ENCODE measurements at regions not wholly inside any gene's neighbourhood (a gene's known extent, or its start where the extent isn't known, plus 50 kb on each side); places are given as distances from the start of the nearest gene placed in this dataset.

DNA sequence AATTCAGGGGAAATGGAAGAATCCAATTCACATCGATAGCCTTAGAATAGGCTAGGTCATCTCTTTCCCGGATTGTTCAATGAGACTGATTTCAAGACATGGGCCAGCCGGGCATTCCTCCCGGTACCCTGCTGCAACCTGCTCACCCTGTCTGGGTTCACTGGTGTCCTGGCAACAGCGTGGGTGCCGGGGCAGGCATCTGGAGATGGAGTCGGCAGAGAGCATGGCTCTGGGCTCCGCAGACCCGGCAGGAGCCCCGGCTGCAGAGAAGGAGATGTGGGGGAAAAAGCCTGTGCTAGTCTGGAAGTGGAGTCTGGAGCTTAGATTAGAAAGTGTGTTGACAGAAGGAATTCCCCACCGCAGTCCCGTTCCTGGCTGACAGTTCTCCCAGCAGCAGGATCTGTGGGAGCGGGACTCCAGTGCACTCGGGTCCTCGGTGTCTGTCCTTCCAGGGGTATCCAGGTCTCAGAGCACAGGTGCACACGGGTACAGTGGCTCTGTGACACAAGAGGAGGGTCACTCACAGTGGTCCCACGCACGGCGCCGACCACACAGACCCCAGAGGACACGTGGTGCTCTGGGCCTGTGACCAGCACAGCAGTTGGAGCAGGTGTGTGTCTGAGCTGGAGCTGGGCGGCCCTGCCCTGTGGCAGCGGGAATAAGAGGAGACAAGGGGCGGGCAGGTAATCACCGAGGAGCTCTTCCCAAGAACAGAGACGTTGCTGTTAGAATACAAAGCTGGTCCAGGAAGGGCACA is 65.7 kb upstream of the PITRM1 start:
- DNase-seq (no peak), ATAC-seq (no peak)
- TF ChIP-seq POLR2A (IDR thresholded peaks at IDR 0.05), result no peak
- TF ChIP-seq, protein P1, sequence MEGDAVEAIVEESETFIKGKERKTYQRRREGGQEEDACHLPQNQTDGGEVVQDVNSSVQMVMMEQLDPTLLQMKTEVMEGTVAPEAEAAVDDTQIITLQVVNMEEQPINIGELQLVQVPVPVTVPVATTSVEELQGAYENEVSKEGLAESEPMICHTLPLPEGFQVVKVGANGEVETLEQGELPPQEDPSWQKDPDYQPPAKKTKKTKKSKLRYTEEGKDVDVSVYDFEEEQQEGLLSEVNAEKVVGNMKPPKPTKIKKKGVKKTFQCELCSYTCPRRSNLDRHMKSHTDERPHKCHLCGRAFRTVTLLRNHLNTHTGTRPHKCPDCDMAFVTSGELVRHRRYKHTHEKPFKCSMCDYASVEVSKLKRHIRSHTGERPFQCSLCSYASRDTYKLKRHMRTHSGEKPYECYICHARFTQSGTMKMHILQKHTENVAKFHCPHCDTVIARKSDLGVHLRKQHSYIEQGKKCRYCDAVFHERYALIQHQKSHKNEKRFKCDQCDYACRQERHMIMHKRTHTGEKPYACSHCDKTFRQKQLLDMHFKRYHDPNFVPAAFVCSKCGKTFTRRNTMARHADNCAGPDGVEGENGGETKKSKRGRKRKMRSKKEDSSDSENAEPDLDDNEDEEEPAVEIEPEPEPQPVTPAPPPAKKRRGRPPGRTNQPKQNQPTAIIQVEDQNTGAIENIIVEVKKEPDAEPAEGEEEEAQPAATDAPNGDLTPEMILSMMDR (IDR thresholded peaks at IDR 0.05), result no peak
- Histone ChIP-seq H3K4me3 (no peak overlapping the region), H3K4me1 (peaks cover 0 to 10% (median 3%) of the 10 kb centered on the region in 12 donors), H3K36me3 (no peaks in the 10 kb centered on the region), H3K27me3 (no peaks in the 10 kb centered on the region), H3K9me3 (no peaks in the 10 kb centered on the region), H3K27ac (no peak overlapping the region)
- intact Hi-C loops (cut with DNase I), result loop anchor here (2.0 to 10.0 kb wide), 16 partner anchors 539 to 1533 kb away; partner anchors contain the start of gene KLF6 (in 1 of the 10)
- 50 to 63% (median 55%) methylated on average over 22 to 26 of the region's 26 CpGs for WGBS, 4 donors

DNA sequence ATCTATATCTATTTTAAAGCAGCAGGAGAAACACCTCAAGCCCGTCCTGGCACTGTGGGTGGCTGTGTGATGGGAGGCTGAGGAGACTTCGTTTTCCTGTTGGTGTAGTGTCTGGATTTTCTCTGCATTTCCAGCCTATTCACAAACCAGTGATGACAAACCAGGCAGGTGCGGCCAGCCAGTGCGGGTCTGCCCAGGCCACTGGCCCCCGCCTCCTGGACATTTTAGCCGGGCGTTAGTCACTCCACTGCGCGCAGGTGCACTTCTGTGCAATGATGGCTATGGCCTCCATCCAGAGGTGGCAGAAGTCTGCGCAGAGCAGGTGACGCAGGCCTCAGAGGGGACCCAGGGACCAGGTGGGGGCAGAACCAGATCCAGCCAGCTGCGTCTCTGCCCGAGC is 64.9 kb upstream of the PITRM1 start:
- ATAC-seq, result no peak
- Histone ChIP-seq H3K9me3 (no peaks in the 10 kb centered on the region), H3K27ac (no peak overlapping the region), H3K36me3 (no peaks in the 10 kb centered on the region), H3K4me3 (no peak overlapping the region), H3K27me3 (no peaks in the 10 kb centered on the region), H3K4me1 (peaks cover 0 to 10% (median 3%) of the 10 kb centered on the region in 12 donors)
- no peak for TF ChIP-seq POLR2A (IDR thresholded peaks at IDR 0.05)
- TF ChIP-seq, protein P1 (IDR thresholded peaks at IDR 0.05), result no peak
- intact Hi-C loops (cut with DNase I), result loop anchor here in 9 of 10 donors (5.0 to 10.0 kb wide), 10 partner anchors 540 to 1530 kb away; partner anchors contain the start of gene KLF6 (in 1 of the 9)
- 92 to 95% (median 94%) methylated on average over 9 to 13 of the region's 13 CpGs for WGBS, 4 donors
- no peak for DNase-seq

DNA sequence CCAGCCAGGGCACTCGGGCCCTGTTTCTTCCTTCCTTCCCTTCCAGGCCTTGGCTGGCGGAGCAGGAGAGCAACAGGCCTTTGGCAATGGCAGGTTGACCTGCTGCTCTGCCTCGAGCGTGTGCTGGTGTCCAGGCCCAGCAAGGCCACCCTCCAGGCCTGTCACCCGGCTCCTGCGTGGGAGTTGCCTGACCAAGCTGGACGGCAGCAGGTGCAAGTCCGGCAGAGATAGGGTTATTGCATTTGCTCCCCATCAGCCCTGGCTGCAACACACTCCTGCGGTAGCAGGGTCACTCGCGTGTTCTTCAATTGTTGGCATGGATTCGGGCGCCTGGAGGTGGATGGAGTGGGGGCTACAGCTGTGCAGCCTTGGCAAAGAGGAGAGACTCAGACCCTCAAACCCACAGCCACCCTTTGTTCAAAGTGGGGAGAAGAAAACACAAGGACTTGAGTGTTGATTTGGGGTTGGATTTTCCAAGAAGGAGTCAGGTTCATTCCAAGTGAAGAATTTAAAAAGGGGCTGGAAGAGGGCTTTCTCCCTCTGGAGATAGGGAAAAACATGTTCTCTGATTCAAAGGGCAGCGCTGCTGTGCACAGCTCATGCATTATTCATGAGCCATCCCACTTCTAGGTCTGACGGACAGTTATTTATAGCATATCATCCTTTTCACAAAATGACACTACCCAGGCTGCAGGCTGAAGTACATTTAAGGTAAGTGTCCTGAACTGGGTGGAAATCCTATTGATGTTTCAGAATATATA is 64.2 kb upstream of the PITRM1 start:
- Histone ChIP-seq H3K9me3 (no peaks in the 10 kb centered on the region), H3K36me3 (no peaks in the 10 kb centered on the region), H3K4me1 (peaks cover 0 to 10% (median 3%) of the 10 kb centered on the region in 12 donors), H3K27ac (no peak overlapping the region), H3K27me3 (no peaks in the 10 kb centered on the region), H3K4me3 (no peak overlapping the region)
- TF ChIP-seq POLR2A (IDR thresholded peaks at IDR 0.05), result no peak
- TF ChIP-seq, protein P1 (IDR thresholded peaks at IDR 0.05), result no peak
- no peak for DNase-seq
- intact Hi-C loops (cut with DNase I), result loop anchor here in 9 of 10 donors (5.0 to 10.0 kb wide), 10 partner anchors 540 to 1530 kb away; partner anchors contain the start of gene KLF6 (in 1 of the 9)
- no peak for ATAC-seq
- 87 to 92% (median 90%) methylated on average over 12 to 15 of the region's 15 CpGs for WGBS, 4 donors

DNA sequence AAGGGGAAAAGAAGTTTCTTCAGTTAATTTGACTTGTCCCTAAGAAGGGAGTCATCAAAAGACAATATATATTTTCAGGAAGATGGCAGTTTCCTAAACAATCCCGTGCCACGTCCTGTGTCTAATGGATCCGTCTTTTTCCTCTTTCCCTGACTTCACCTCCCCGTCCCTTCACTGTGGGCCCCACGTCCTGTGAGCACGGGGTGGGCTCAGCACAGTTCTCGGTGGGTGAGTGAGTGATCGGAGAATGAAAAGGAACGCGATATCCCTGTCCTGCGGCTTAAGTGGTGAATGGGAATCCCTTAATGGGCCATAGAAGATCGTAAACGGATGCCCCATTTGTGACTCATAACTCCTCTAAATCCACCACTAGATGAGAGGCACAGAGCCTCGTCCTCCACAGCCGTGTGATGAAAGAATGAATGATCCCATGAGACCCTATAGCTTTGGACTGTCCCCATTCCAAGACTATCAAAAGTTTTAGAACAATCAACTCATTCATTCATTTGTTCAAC is 63.5 kb upstream of the PITRM1 start:
- TF ChIP-seq, protein P1 (IDR thresholded peaks at IDR 0.05), result no peak
- no peak for TF ChIP-seq POLR2A (IDR thresholded peaks at IDR 0.05)
- Histone ChIP-seq H3K9me3 (no peaks in the 10 kb centered on the region), H3K27me3 (no peaks in the 10 kb centered on the region), H3K4me3 (no peak overlapping the region), H3K27ac (no peak overlapping the region), H3K4me1 (peaks cover 0 to 10% (median 3%) of the 10 kb centered on the region in 12 donors), H3K36me3 (no peaks in the 10 kb centered on the region)
- DNase-seq (no peak), ATAC-seq (no peak)
- intact Hi-C loops (cut with DNase I), result loop anchor here in 9 of 10 donors (5.0 to 10.0 kb wide), 10 partner anchors 541 to 1531 kb away; partner anchors contain the start of gene KLF6 (in 1 of the 9)
- 92 to 94% (median 93%) methylated on average over 15 of the region's 15 CpGs for WGBS, 4 donors

All from heart left ventricle (tissue), 16 donors.